Ammon's horn (tissue), 1 donor: ENCODE measurements at regions not wholly inside any gene's neighbourhood (a gene's known extent, or its start where the extent isn't known, plus 50 kb on each side); places are given as distances from the start of the nearest gene placed in this dataset.
"Not testable (repeated sequence)": the region's sequence is repeated elsewhere in the genome, so short reads cannot be mapped to it uniquely, and the experiment has no call there.

ENCODE experiments used
- DNase-seq: peaks from one replicate; pipeline ENCODE4 v3.0.0-alpha.2; 2016; ENCODE audit warnings: low spot score

GRCh38 chr3:118167571-118167970, 867.1 kb downstream of the IGSF11 start:
- DNase-seq = no peak

- no peak for DNase-seq
Observed at GRCh38 chr3:118168175-118168574, 866.5 kb downstream of the IGSF11 start.

GRCh38 chr3:118171236-118171852, 863.3 kb downstream of the IGSF11 start:
- DNase-seq = no peak

GRCh38 chr3:118180853-118181252, 853.8 kb downstream of the IGSF11 start:
- no peak for DNase-seq

- no peak for DNase-seq
Observed at GRCh38 chr3:118181274-118181673, 853.4 kb downstream of the IGSF11 start.

GRCh38 chr3:118186051-118186450, 848.6 kb downstream of the IGSF11 start:
- no peak for DNase-seq

- no peak for DNase-seq
Observed at GRCh38 chr3:118187221-118187620, 847.4 kb downstream of the IGSF11 start.

- DNase-seq = no peak
Observed at GRCh38 chr3:118196183-118196582, 838.5 kb downstream of the IGSF11 start.

- no peak for DNase-seq
Observed at GRCh38 chr3:118199044-118199443, 835.6 kb downstream of the IGSF11 start.

GRCh38 chr3:118204052-118204656, 830.5 kb downstream of the IGSF11 start:
- DNase-seq = no peak

GRCh38 chr3:118207271-118207670, 827.4 kb downstream of the IGSF11 start:
- no peak for DNase-seq

GRCh38 chr3:118208642-118209041, 826.0 kb downstream of the IGSF11 start:
- no peak for DNase-seq

- no peak for DNase-seq
Observed at GRCh38 chr3:118213892-118214291, 820.8 kb downstream of the IGSF11 start.

- no peak for DNase-seq
Observed at GRCh38 chr3:118226206-118226605, 808.4 kb downstream of the IGSF11 start.

- no peak for DNase-seq
Observed at GRCh38 chr3:118227191-118227590, 807.5 kb downstream of the IGSF11 start.

GRCh38 chr3:118228151-118228550, 806.5 kb downstream of the IGSF11 start:
- no peak for DNase-seq

- no peak for DNase-seq
Observed at GRCh38 chr3:118229196-118229595, 805.5 kb downstream of the IGSF11 start.

- no peak for DNase-seq
Observed at GRCh38 chr3:118231578-118231977, 803.1 kb downstream of the IGSF11 start.

GRCh38 chr3:118239253-118239652, 795.4 kb downstream of the IGSF11 start:
- DNase-seq = no peak

- no peak for DNase-seq
Observed at GRCh38 chr3:118244761-118245160, 789.9 kb downstream of the IGSF11 start.

GRCh38 chr3:118245312-118245711, 789.3 kb downstream of the IGSF11 start:
- DNase-seq = no peak

- DNase-seq = not testable (repeated sequence)
Observed at GRCh38 chr3:118258850-118259249, 775.8 kb downstream of the IGSF11 start.

GRCh38 chr3:118262800-118263402, 771.7 kb downstream of the IGSF11 start:
- no peak for DNase-seq

- no peak for DNase-seq
Observed at GRCh38 chr3:118267588-118267987, 767.1 kb downstream of the IGSF11 start.
